ENCODE measurements at regions not wholly inside any gene's neighbourhood (a gene's known extent, or its start where the extent isn't known, plus 50 kb on each side); places are given as distances from the start of the nearest gene placed in this dataset.

GRCh38 chr12:77493302-77494168 lies 337.2 kb upstream of the NAV3 start:
- DNase-seq (ENCODE audit: low read depth), result peak; percentile 16

- no peak for DNase-seq (ENCODE audit: low read depth)
Observed at GRCh38 chr12:77492536-77492935, 338.2 kb upstream of the NAV3 start.

- DNase-seq (ENCODE audit: low read depth), result no peak
Observed at GRCh38 chr12:77489331-77489970, 341.2 kb upstream of the NAV3 start.

GRCh38 chr12:77488041-77488620 lies 342.6 kb upstream of the NAV3 start:
- DNase-seq (ENCODE audit: low read depth), result no peak

GRCh38 chr12:77486872-77487271 lies 343.8 kb upstream of the NAV3 start:
- DNase-seq (ENCODE audit: low read depth), result no peak

- DNase-seq (ENCODE audit: low read depth), result no peak
Observed at GRCh38 chr12:77485961-77486854, 344.5 kb upstream of the NAV3 start.

- DNase-seq (ENCODE audit: low read depth), result no peak
Observed at GRCh38 chr12:77481687-77482086, 349.0 kb upstream of the NAV3 start.

- no peak for DNase-seq (ENCODE audit: low read depth)
Observed at GRCh38 chr12:77477907-77478533, 352.7 kb upstream of the NAV3 start.

GRCh38 chr12:77471801-77472200 lies 358.9 kb upstream of the NAV3 start:
- no peak for DNase-seq (ENCODE audit: low read depth)

- no peak for DNase-seq (ENCODE audit: low read depth)
Observed at GRCh38 chr12:77469578-77470333, 360.9 kb upstream of the NAV3 start.

- DNase-seq (ENCODE audit: low read depth), result no peak
Observed at GRCh38 chr12:77442633-77443032, 377.3 kb upstream of the E2F7 start.

GRCh38 chr12:77439749-77440148 lies 374.4 kb upstream of the E2F7 start:
- DNase-seq (ENCODE audit: low read depth), result no peak

GRCh38 chr12:77438644-77439043 lies 373.3 kb upstream of the E2F7 start:
- DNase-seq (ENCODE audit: low read depth), result no peak

- no peak for DNase-seq (ENCODE audit: low read depth)
Observed at GRCh38 chr12:77437206-77437605, 371.8 kb upstream of the E2F7 start.

GRCh38 chr12:77435446-77436091 lies 370.2 kb upstream of the E2F7 start:
- DNase-seq (ENCODE audit: low read depth), result no peak

GRCh38 chr12:77433799-77434198 lies 368.4 kb upstream of the E2F7 start:
- DNase-seq (ENCODE audit: low read depth), result no peak

- DNase-seq (ENCODE audit: low read depth), result no peak
Observed at GRCh38 chr12:77429426-77429825, 364.1 kb upstream of the E2F7 start.

GRCh38 chr12:77421152-77421551 lies 355.8 kb upstream of the E2F7 start:
- DNase-seq (ENCODE audit: low read depth), result no peak

GRCh38 chr12:77409551-77409950 lies 344.2 kb upstream of the E2F7 start:
- no peak for DNase-seq (ENCODE audit: low read depth)

GRCh38 chr12:77407931-77408330 lies 342.6 kb upstream of the E2F7 start:
- DNase-seq (ENCODE audit: low read depth), result no peak
